ENCODE measurements at regions not wholly inside any gene's neighbourhood (a gene's known extent, or its start where the extent isn't known, plus 50 kb on each side); places are given as distances from the start of the nearest gene placed in this dataset.

DNA sequence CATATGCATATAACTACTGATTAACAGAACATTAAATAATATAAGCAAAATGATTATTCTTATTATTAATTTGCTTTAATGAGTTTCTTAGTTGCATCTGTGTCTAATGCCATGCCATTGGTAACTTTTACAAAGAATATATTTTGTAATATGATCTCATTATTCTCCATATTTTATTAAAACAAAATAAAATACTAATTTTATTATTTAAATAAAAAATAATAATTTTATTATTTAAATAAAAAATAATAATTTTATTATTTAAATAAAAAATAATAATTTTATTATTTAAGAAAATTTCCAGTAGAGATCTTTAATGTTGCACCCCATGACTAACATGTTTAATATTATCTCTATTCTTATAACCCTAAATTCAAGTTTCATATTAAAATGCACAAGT lies 771.1 kb downstream of the NR2F2 start:
- TF ChIP-seq ZBTB7A (IDR thresholded peaks at IDR 0.05; ENCODE audit: low read depth) = no peak

DNA sequence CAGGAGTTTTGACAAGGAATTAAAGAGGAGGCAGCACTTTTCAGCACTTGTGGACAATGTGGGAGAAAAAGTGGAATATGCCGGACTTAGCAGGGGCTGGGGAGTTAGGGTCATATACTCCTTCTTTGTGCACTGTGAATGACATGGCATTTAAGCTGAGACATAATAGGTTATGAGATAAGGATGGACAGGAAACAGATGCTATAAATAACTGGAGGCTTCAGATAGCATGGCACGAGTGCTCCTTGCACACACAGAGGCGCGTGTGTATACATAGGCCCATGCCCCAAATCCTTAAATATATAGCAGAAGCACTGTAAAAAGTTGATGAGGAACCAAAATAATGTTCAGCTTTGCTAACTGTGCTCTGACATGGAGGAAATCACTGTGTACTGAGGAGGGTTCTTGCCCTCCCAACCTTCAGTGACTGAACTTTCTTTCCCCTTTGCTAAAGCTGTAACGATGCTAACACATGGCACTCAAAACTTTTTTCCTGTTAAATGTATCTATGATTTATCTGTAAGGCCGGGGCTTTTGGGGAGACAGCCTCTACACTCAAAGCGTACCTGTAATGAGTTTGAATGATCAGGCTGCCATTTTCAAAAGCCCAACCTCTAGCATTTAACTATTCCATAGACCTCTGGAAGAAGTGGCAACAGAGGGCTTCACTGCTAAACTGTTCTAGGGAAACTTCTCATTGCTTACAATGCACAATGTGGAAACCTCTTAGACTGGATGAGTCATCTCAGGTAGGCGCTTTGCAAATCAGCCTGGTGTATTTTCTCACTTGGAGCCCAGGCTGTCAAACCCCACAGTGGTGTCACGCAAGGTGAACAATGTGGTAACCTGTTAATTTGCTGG lies 784.6 kb downstream of the NR2F2 start:
- no peak for TF ChIP-seq CEBPB (IDR thresholded peaks at IDR 0.05)
- TF ChIP-seq, protein P1, sequence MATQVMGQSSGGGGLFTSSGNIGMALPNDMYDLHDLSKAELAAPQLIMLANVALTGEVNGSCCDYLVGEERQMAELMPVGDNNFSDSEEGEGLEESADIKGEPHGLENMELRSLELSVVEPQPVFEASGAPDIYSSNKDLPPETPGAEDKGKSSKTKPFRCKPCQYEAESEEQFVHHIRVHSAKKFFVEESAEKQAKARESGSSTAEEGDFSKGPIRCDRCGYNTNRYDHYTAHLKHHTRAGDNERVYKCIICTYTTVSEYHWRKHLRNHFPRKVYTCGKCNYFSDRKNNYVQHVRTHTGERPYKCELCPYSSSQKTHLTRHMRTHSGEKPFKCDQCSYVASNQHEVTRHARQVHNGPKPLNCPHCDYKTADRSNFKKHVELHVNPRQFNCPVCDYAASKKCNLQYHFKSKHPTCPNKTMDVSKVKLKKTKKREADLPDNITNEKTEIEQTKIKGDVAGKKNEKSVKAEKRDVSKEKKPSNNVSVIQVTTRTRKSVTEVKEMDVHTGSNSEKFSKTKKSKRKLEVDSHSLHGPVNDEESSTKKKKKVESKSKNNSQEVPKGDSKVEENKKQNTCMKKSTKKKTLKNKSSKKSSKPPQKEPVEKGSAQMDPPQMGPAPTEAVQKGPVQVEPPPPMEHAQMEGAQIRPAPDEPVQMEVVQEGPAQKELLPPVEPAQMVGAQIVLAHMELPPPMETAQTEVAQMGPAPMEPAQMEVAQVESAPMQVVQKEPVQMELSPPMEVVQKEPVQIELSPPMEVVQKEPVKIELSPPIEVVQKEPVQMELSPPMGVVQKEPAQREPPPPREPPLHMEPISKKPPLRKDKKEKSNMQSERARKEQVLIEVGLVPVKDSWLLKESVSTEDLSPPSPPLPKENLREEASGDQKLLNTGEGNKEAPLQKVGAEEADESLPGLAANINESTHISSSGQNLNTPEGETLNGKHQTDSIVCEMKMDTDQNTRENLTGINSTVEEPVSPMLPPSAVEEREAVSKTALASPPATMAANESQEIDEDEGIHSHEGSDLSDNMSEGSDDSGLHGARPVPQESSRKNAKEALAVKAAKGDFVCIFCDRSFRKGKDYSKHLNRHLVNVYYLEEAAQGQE (IDR thresholded peaks at IDR 0.05; ENCODE audit: low read depth) = no peak
- TF ChIP-seq EP300 (IDR thresholded peaks at IDR 0.05; ENCODE audit: borderline replicate concordance) = no peak
- TF ChIP-seq RAD21 (IDR thresholded peaks at IDR 0.05; ENCODE audit: low read depth) = no peak
- no peak for TF ChIP-seq ZBTB7A (IDR thresholded peaks at IDR 0.05; ENCODE audit: low read depth)
- no peak for TF ChIP-seq YY1 (IDR thresholded peaks at IDR 0.05; ENCODE audit: low read depth)
- no peak for TF ChIP-seq TEAD4 (IDR thresholded peaks at IDR 0.05)
- no peak for TF ChIP-seq TAF1 (IDR thresholded peaks at IDR 0.05; ENCODE audit: low read depth)
- TF ChIP-seq, protein P2, sequence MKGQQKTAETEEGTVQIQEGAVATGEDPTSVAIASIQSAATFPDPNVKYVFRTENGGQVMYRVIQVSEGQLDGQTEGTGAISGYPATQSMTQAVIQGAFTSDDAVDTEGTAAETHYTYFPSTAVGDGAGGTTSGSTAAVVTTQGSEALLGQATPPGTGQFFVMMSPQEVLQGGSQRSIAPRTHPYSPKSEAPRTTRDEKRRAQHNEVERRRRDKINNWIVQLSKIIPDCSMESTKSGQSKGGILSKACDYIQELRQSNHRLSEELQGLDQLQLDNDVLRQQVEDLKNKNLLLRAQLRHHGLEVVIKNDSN (IDR thresholded peaks at IDR 0.05) = no peak
- TF ChIP-seq TCF12 (IDR thresholded peaks at IDR 0.05; ENCODE audit: low read depth) = no peak
- TF ChIP-seq, protein P3, sequence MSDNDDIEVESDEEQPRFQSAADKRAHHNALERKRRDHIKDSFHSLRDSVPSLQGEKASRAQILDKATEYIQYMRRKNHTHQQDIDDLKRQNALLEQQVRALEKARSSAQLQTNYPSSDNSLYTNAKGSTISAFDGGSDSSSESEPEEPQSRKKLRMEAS (IDR thresholded peaks at IDR 0.05) = no peak
- TF ChIP-seq EGR1 (IDR thresholded peaks at IDR 0.05) = no peak
- no peak for TF ChIP-seq CREB1 (IDR thresholded peaks at IDR 0.05; ENCODE audit: low read depth)
- TF ChIP-seq NFIC (IDR thresholded peaks at IDR 0.05) = no peak
- TF ChIP-seq FOXM1 (IDR thresholded peaks at IDR 0.05; ENCODE audit: borderline replicate concordance, low read depth) = no peak

DNA sequence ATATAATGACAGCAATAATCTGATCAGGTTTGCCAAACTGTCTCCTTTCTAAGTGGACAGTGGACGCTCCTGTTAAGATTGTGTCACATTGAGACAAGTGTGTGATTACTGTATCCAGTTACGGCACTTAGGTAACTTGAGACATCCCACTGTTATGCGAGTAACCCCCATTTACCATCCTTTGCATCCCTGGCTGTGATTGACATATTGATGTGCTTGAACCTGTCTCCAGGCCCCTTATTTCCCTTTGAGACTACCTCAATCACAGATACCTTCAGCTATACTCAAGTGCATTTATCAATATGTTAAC lies 785.2 kb downstream of the NR2F2 start:
- TF ChIP-seq CREB1 (IDR thresholded peaks at IDR 0.05; ENCODE audit: low read depth) (no peak), FOXM1 (IDR thresholded peaks at IDR 0.05; ENCODE audit: borderline replicate concordance, low read depth) (no peak), EGR1 (IDR thresholded peaks at IDR 0.05) (no peak), TEAD4 (IDR thresholded peaks at IDR 0.05) (no peak), ZBTB7A (IDR thresholded peaks at IDR 0.05; ENCODE audit: low read depth) (no peak), TAF1 (IDR thresholded peaks at IDR 0.05; ENCODE audit: low read depth) (no peak), YY1 (IDR thresholded peaks at IDR 0.05; ENCODE audit: low read depth) (no peak), TCF12 (IDR thresholded peaks at IDR 0.05; ENCODE audit: low read depth) (no peak), CEBPB (IDR thresholded peaks at IDR 0.05) (no peak), EP300 (IDR thresholded peaks at IDR 0.05; ENCODE audit: borderline replicate concordance) (no peak), RAD21 (IDR thresholded peaks at IDR 0.05; ENCODE audit: low read depth) (no peak), NFIC (IDR thresholded peaks at IDR 0.05) (no peak)
- TF ChIP-seq, protein P2 (IDR thresholded peaks at IDR 0.05) = no peak
- TF ChIP-seq, protein P1 (IDR thresholded peaks at IDR 0.05; ENCODE audit: low read depth) = no peak
- TF ChIP-seq, protein P3 (IDR thresholded peaks at IDR 0.05) = no peak

DNA sequence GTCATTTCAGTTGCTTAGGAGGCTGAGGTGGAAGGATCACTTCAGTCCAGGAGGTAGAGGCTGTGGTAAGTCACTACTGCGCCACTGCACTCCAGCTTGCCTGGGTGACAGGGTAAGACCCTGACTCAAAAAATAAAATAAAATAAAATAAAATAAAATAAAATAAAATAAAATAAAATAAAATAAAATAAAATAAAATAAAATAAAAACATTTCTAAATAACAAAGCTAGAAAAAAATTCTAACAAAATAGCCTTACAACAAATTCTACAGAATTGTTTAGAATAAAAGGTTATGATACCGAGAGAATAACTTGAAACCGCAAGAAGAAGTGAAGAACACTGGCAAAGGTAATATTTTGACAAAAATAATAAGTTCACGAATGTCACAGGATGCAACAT lies 794.3 kb downstream of the NR2F2 start:
- TF ChIP-seq TEAD4 (IDR thresholded peaks at IDR 0.05) = no peak
- TF ChIP-seq, protein P1 (IDR thresholded peaks at IDR 0.05; ENCODE audit: low read depth) = no peak
- no peak for TF ChIP-seq CEBPB (IDR thresholded peaks at IDR 0.05)
- TF ChIP-seq YY1 (IDR thresholded peaks at IDR 0.05; ENCODE audit: low read depth) = no peak
- TF ChIP-seq ZBTB7A (IDR thresholded peaks at IDR 0.05; ENCODE audit: low read depth) = no peak
- no peak for TF ChIP-seq NFIC (IDR thresholded peaks at IDR 0.05)
- TF ChIP-seq, protein P2 (IDR thresholded peaks at IDR 0.05) = no peak
- TF ChIP-seq, protein P3 (IDR thresholded peaks at IDR 0.05) = no peak
- TF ChIP-seq CREB1 (IDR thresholded peaks at IDR 0.05; ENCODE audit: low read depth) = no peak
- no peak for TF ChIP-seq EGR1 (IDR thresholded peaks at IDR 0.05)
- no peak for TF ChIP-seq EP300 (IDR thresholded peaks at IDR 0.05; ENCODE audit: borderline replicate concordance)
- TF ChIP-seq TAF1 (IDR thresholded peaks at IDR 0.05; ENCODE audit: low read depth) = no peak
- TF ChIP-seq RAD21 (IDR thresholded peaks at IDR 0.05; ENCODE audit: low read depth) = no peak
- no peak for TF ChIP-seq FOXM1 (IDR thresholded peaks at IDR 0.05; ENCODE audit: borderline replicate concordance, low read depth)
- TF ChIP-seq TCF12 (IDR thresholded peaks at IDR 0.05; ENCODE audit: low read depth) = no peak
